Loucy (cell line): ENCODE measurements at regions not wholly inside any gene's neighbourhood (a gene's known extent, or its start where the extent isn't known, plus 50 kb on each side); places are given as distances from the start of the nearest gene placed in this dataset.

Experiments
- CTCF ChIP-seq: fragments of 200-600 bp; sonication (generic); conservative IDR thresholded peaks from 2 replicates; pipeline ENCODE4 v1.5.1; 2014; ENCODE audit warnings: mild to moderate bottlenecking, antibody characterized with exemption, low read length
- EZH2phosphoT487 ChIP-seq: fragments of 200-600 bp; IDR thresholded peaks from 2 replicates; pipeline ENCODE4 v1.6.1; 2018; ENCODE audit warnings: antibody characterized with exemption, mild to moderate bottlenecking, moderate library complexity, borderline replicate concordance

- TF ChIP-seq CTCF (peak; percentile 86), EZH2phosphoT487 (no peak)
Observed at GRCh38 chr16:74035816-74036215, 260.8 kb upstream of the PSMD7 start.
